ENCODE measurements at regions not wholly inside any gene's neighbourhood (a gene's known extent, or its start where the extent isn't known, plus 50 kb on each side); places are given as distances from the start of the nearest gene placed in this dataset.

- H3K27ac ChIP-seq (ENCODE audit: poor library complexity, severe bottlenecking), result no peak overlapping the region
- DNase-seq (ENCODE audit: low spot score) (no peak), ATAC-seq (ENCODE audit: low read depth) (no peak)
- peaks cover 4% of the 10 kb centered on the region for H3K4me1 ChIP-seq (ENCODE audit: insufficient read depth, poor library complexity, severe bottlenecking)
- TF ChIP-seq, protein P1, sequence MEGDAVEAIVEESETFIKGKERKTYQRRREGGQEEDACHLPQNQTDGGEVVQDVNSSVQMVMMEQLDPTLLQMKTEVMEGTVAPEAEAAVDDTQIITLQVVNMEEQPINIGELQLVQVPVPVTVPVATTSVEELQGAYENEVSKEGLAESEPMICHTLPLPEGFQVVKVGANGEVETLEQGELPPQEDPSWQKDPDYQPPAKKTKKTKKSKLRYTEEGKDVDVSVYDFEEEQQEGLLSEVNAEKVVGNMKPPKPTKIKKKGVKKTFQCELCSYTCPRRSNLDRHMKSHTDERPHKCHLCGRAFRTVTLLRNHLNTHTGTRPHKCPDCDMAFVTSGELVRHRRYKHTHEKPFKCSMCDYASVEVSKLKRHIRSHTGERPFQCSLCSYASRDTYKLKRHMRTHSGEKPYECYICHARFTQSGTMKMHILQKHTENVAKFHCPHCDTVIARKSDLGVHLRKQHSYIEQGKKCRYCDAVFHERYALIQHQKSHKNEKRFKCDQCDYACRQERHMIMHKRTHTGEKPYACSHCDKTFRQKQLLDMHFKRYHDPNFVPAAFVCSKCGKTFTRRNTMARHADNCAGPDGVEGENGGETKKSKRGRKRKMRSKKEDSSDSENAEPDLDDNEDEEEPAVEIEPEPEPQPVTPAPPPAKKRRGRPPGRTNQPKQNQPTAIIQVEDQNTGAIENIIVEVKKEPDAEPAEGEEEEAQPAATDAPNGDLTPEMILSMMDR (IDR thresholded peaks at IDR 0.05; ENCODE audit: poor library complexity, severe bottlenecking), result no peak
- no peaks in the 10 kb centered on the region for H3K27me3 ChIP-seq (ENCODE audit: insufficient read depth, poor library complexity, severe bottlenecking)
- no peaks in the 10 kb centered on the region for H3K9me3 ChIP-seq (ENCODE audit: severe bottlenecking)
- no peaks in the 10 kb centered on the region for H3K36me3 ChIP-seq (ENCODE audit: low read depth)
- H3K4me3 ChIP-seq (ENCODE audit: severe bottlenecking), result no peak overlapping the region
Observed at GRCh38 chr9:86788456-86788855, 158.8 kb downstream of the GAS1 start.

DNA sequence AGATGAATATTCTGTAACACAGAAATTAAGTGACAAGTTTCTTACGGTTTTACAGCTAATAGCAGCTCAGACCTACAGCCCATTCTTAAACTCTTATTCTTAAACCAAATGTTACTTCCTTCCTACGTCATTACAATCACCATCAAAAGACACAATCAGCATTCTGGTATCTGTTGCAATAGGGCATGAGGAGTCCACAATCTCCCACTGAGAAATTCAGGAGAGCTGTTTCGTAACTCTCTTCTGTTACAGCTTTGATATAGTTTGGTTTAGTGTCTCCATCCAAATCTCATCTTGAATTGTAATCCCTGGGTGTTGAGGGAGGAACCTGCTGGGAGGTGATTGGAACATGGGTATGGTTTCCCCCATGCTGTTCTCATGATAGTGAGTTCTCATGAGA is 163.4 kb downstream of the GAS1 start:
- no peaks in the 10 kb centered on the region for H3K27me3 ChIP-seq (ENCODE audit: insufficient read depth, poor library complexity, severe bottlenecking)
- H3K9me3 ChIP-seq (ENCODE audit: severe bottlenecking), result no peaks in the 10 kb centered on the region
- ATAC-seq (ENCODE audit: low read depth), result no peak
- H3K36me3 ChIP-seq (ENCODE audit: low read depth), result no peaks in the 10 kb centered on the region
- TF ChIP-seq, protein P1 (IDR thresholded peaks at IDR 0.05; ENCODE audit: poor library complexity, severe bottlenecking), result no peak
- H3K4me1 ChIP-seq (ENCODE audit: insufficient read depth, poor library complexity, severe bottlenecking), result no peaks in the 10 kb centered on the region
- no peak overlapping the region for H3K27ac ChIP-seq (ENCODE audit: poor library complexity, severe bottlenecking)
- no peak overlapping the region for H3K4me3 ChIP-seq (ENCODE audit: severe bottlenecking)
- no peak for DNase-seq (ENCODE audit: low spot score)

DNA sequence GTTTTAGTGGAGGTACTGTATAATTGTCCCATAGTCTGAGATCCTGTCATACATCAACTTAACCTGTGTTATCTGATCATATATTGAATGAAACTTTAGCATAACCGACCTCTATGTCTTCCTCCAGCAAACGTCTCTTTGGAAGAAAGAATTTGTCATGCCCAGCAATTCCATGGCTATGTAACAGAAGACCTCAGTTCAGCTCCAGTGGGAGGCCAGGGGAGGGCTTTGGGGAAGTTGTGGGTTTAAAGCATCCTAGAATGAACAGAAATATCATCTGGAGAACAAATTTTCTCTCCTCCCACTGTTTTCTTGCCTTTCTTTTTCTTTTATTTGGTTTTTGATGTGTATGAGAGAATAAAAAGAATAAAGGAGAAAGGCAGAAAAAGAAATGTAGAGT is 164.5 kb downstream of the GAS1 start:
- H3K27ac ChIP-seq (ENCODE audit: poor library complexity, severe bottlenecking), result no peak overlapping the region
- H3K9me3 ChIP-seq (ENCODE audit: severe bottlenecking), result no peaks in the 10 kb centered on the region
- ATAC-seq (ENCODE audit: low read depth) (no peak), DNase-seq (ENCODE audit: low spot score) (no peak)
- TF ChIP-seq, protein P1 (IDR thresholded peaks at IDR 0.05; ENCODE audit: poor library complexity, severe bottlenecking), result no peak
- no peak overlapping the region for H3K4me3 ChIP-seq (ENCODE audit: severe bottlenecking)
- no peaks in the 10 kb centered on the region for H3K27me3 ChIP-seq (ENCODE audit: insufficient read depth, poor library complexity, severe bottlenecking)
- no peaks in the 10 kb centered on the region for H3K36me3 ChIP-seq (ENCODE audit: low read depth)
- no peaks in the 10 kb centered on the region for H3K4me1 ChIP-seq (ENCODE audit: insufficient read depth, poor library complexity, severe bottlenecking)

- no peak overlapping the region for H3K4me3 ChIP-seq (ENCODE audit: severe bottlenecking)
- DNase-seq (ENCODE audit: low spot score) (no peak), ATAC-seq (ENCODE audit: low read depth) (no peak)
- H3K36me3 ChIP-seq (ENCODE audit: low read depth), result no peaks in the 10 kb centered on the region
- H3K9me3 ChIP-seq (ENCODE audit: severe bottlenecking), result no peaks in the 10 kb centered on the region
- no peaks in the 10 kb centered on the region for H3K4me1 ChIP-seq (ENCODE audit: insufficient read depth, poor library complexity, severe bottlenecking)
- no peak overlapping the region for H3K27ac ChIP-seq (ENCODE audit: poor library complexity, severe bottlenecking)
- no peaks in the 10 kb centered on the region for H3K27me3 ChIP-seq (ENCODE audit: insufficient read depth, poor library complexity, severe bottlenecking)
- TF ChIP-seq, protein P1 (IDR thresholded peaks at IDR 0.05; ENCODE audit: poor library complexity, severe bottlenecking), result no peak
Observed at GRCh38 chr9:86778761-86779160, 168.5 kb downstream of the GAS1 start.

DNA sequence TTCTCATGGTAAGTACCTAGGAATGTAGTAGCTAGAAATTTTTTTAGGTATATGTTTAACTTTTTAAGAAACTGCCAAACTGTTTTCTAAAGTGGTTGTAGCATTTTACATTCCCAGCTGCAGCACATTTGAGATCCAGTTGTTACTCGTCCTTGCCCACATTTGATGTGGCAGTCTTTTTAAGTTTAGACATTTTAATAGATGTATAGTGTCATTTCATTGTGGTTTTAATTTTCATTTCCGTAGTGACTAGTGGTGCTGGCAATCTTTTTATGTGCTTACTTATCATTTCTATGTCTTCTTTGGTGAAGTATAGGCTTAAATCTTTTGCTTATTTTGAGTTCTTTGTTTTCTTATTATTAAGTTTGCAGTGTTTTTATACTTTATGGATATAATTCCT is 171.6 kb downstream of the GAS1 start:
- H3K36me3 ChIP-seq (ENCODE audit: low read depth), result no peaks in the 10 kb centered on the region
- DNase-seq (ENCODE audit: low spot score) (no peak), ATAC-seq (ENCODE audit: low read depth) (no peak)
- H3K27me3 ChIP-seq (ENCODE audit: insufficient read depth, poor library complexity, severe bottlenecking), result no peaks in the 10 kb centered on the region
- H3K4me1 ChIP-seq (ENCODE audit: insufficient read depth, poor library complexity, severe bottlenecking), result no peaks in the 10 kb centered on the region
- TF ChIP-seq, protein P1 (IDR thresholded peaks at IDR 0.05; ENCODE audit: poor library complexity, severe bottlenecking), result no peak
- no peaks in the 10 kb centered on the region for H3K9me3 ChIP-seq (ENCODE audit: severe bottlenecking)
- H3K27ac ChIP-seq (ENCODE audit: poor library complexity, severe bottlenecking), result no peak overlapping the region
- H3K4me3 ChIP-seq (ENCODE audit: severe bottlenecking), result no peak overlapping the region
